ENCODE measurements at regions not wholly inside any gene's neighbourhood (a gene's known extent, or its start where the extent isn't known, plus 50 kb on each side); places are given as distances from the start of the nearest gene placed in this dataset.

DNA sequence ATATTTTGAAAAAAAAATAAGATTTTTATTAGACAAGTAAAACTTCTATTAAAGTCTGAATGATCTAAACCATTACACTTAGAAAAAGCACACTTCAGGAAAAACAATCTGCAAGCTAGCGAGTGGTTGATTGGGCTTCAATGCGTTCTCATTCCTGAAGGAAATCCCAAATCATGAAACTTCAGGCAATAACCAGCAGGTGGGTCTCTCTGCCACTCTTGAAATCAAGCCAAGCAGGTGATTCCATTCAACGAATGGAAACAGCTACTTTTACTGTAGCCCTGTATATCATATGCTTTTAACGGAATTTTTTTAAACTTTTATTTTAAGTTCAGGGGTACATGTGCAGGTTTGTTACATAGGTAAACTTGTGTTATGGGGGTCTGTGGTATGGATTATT, 234.5 kb upstream of the TRPM3 start:
- H3K27me3 ChIP-seq (replicated peaks; ENCODE audit: control insufficient read depth, insufficient read depth, low read length) = no peaks in the 10 kb centered on the region
- no peak overlapping the region for H3K4me3 ChIP-seq (replicated peaks; ENCODE audit: low read depth, low read length)
- H3K36me3 ChIP-seq (ENCODE audit: control insufficient read depth, insufficient read depth, low read length) = no peaks in the 10 kb centered on the region
- DNase-seq (ENCODE audit: extremely low read depth, insufficient read length) = no peak
- TF ChIP-seq, protein P1, sequence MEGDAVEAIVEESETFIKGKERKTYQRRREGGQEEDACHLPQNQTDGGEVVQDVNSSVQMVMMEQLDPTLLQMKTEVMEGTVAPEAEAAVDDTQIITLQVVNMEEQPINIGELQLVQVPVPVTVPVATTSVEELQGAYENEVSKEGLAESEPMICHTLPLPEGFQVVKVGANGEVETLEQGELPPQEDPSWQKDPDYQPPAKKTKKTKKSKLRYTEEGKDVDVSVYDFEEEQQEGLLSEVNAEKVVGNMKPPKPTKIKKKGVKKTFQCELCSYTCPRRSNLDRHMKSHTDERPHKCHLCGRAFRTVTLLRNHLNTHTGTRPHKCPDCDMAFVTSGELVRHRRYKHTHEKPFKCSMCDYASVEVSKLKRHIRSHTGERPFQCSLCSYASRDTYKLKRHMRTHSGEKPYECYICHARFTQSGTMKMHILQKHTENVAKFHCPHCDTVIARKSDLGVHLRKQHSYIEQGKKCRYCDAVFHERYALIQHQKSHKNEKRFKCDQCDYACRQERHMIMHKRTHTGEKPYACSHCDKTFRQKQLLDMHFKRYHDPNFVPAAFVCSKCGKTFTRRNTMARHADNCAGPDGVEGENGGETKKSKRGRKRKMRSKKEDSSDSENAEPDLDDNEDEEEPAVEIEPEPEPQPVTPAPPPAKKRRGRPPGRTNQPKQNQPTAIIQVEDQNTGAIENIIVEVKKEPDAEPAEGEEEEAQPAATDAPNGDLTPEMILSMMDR (IDR thresholded peaks at IDR 0.05; ENCODE audit: insufficient read depth, low read length, poor library complexity, severe bottlenecking) = no peak

DNA sequence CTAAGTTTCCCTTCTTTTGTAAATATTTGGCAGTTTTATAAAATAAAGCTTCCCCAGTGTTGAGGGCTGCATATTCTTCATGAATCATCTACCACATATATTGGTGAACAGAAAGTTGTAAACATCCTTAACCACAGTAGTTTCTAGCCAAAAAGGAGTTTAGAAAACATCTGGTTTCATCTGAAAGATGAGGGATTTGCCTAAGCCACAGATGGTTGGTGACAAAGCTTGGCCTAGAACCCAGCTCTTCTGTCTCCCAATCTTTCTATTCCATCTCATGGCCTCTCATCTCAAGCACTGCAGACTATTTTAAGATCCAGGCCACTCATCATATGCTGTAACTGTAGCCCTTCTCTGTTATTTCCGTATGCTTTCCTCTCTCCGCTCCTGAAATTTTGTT, 232.3 kb upstream of the TRPM3 start:
- no peak overlapping the region for H3K4me3 ChIP-seq (replicated peaks; ENCODE audit: low read depth, low read length)
- TF ChIP-seq, protein P1 (IDR thresholded peaks at IDR 0.05; ENCODE audit: insufficient read depth, low read length, poor library complexity, severe bottlenecking) = no peak
- no peaks in the 10 kb centered on the region for H3K27me3 ChIP-seq (replicated peaks; ENCODE audit: control insufficient read depth, insufficient read depth, low read length)
- DNase-seq (ENCODE audit: extremely low read depth, insufficient read length) = no peak
- H3K36me3 ChIP-seq (ENCODE audit: control insufficient read depth, insufficient read depth, low read length) = no peaks in the 10 kb centered on the region

DNA sequence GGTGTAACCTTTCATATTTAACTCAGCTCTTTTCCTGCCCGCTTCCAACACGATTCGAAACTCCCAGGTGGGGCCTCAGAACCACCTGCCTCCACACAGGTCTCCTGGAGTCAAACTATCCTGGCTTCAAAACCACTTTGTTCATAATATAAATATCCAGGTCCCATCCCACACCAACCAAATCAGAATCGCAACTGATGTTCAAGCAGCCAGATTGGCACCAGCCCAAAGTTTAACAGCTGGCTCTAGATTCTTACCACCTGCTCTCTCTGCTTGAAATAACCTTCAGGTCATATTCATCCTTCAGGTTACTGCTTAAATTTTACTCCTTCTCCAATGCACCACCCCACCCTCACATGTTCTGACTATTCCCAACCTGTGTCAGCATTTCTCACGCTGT, 231.4 kb upstream of the TRPM3 start:
- TF ChIP-seq, protein P1 (IDR thresholded peaks at IDR 0.05; ENCODE audit: insufficient read depth, low read length, poor library complexity, severe bottlenecking) = no peak
- DNase-seq (ENCODE audit: extremely low read depth, insufficient read length) = no peak
- Histone ChIP-seq H3K4me3 (replicated peaks; ENCODE audit: low read depth, low read length) (no peak overlapping the region), H3K27me3 (replicated peaks; ENCODE audit: control insufficient read depth, insufficient read depth, low read length) (no peaks in the 10 kb centered on the region), H3K36me3 (ENCODE audit: control insufficient read depth, insufficient read depth, low read length) (no peaks in the 10 kb centered on the region)

DNA sequence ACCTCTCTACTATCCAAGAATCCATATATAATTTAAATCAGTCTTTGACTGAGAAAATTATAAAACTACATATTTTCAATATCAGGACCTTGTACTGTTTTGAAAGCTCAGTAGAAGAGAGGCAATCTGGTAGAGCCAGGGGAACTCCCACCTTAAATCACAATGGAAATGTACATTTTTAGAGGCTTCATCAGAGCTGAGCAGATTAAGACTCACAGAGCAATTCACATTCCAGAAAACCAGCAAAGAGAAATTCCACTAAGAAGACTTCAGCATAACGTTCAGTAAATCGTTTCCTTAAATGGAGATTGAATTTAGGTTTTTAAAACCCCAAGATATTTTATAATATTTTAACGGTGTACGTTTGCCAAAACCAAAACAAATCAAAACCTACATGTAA, 227.8 kb upstream of the TRPM3 start:
- DNase-seq (ENCODE audit: extremely low read depth, insufficient read length) = no peak
- H3K36me3 ChIP-seq (ENCODE audit: control insufficient read depth, insufficient read depth, low read length) = no peaks in the 10 kb centered on the region
- no peak overlapping the region for H3K4me3 ChIP-seq (replicated peaks; ENCODE audit: low read depth, low read length)
- TF ChIP-seq, protein P1 (IDR thresholded peaks at IDR 0.05; ENCODE audit: insufficient read depth, low read length, poor library complexity, severe bottlenecking) = no peak
- no peaks in the 10 kb centered on the region for H3K27me3 ChIP-seq (replicated peaks; ENCODE audit: control insufficient read depth, insufficient read depth, low read length)

DNA sequence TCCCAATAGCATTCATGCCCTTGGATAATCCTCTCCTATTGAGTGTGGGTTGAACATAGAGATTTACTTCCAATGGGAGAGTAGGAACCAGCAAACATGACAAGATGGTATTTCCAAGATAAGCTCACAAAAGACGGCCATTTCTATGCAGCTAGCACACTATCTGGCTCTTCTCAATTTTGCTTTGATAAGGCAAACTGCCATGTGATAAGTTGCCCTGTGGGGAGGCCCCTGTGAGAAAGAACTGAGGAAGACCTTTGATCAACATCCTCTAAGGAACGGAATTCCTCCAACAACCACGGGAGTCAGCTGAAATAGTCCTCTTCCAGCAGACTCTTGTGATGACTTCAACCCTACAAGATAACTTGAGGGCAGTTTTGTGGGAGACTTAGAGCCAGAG, 211.9 kb upstream of the TRPM3 start:
- no peak for DNase-seq (ENCODE audit: extremely low read depth, insufficient read length)
- TF ChIP-seq, protein P1 (IDR thresholded peaks at IDR 0.05; ENCODE audit: insufficient read depth, low read length, poor library complexity, severe bottlenecking) = no peak
- Histone ChIP-seq H3K27me3 (replicated peaks; ENCODE audit: control insufficient read depth, insufficient read depth, low read length) (no peaks in the 10 kb centered on the region), H3K4me3 (replicated peaks; ENCODE audit: low read depth, low read length) (no peak overlapping the region), H3K36me3 (ENCODE audit: control insufficient read depth, insufficient read depth, low read length) (no peaks in the 10 kb centered on the region)

DNA sequence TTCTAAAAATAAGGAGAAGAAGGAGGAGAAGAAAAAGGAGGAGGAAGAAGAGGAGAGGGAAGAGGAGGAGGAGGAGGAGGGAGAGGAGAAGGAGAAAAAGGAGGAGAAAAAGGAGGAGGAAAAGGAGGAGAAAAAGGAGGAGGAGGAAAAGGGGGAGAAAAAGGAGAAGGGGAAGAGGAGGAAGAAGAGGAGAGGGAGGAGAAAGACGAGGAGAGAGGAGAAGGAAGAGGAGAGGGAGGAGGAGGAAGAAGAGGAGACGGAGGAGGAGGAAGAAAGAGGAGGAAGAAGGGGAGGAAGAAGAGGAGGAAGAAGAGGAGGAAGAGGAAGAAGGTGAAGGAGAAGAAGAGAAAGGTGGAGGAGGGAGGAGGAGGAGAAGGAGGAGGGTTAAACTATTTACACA, 210.2 kb upstream of the TRPM3 start:
- TF ChIP-seq, protein P1 (IDR thresholded peaks at IDR 0.05; ENCODE audit: insufficient read depth, low read length, poor library complexity, severe bottlenecking) = no peak
- Histone ChIP-seq H3K36me3 (ENCODE audit: control insufficient read depth, insufficient read depth, low read length) (no peaks in the 10 kb centered on the region), H3K27me3 (replicated peaks; ENCODE audit: control insufficient read depth, insufficient read depth, low read length) (no peaks in the 10 kb centered on the region), H3K4me3 (replicated peaks; ENCODE audit: low read depth, low read length) (no peak overlapping the region)
- DNase-seq (ENCODE audit: extremely low read depth, insufficient read length) = no peak

All from GM06990 (cell line).